Caco-2 (cell line): ENCODE measurements at regions not wholly inside any gene's neighbourhood (a gene's known extent, or its start where the extent isn't known, plus 50 kb on each side); places are given as distances from the start of the nearest gene placed in this dataset.

Experiments used
- BruUV-seq: library from RNA; stranded (reverse); fragments of 400-500 nt; replicated peaks from 2 replicates; lab custom pipeline; 2021; lab: Mats Ljungman, UMichigan
- CTCF ChIA-PET: fragments of 300-600 bp; sonication (Branson Sonifier 250); formaldehyde crosslinking; loops from one replicate; lab custom pipeline; 2022; ENCODE audit warnings: antibody characterized with exemption; lab: Charles Lee
- POLR2A ChIA-PET: fragments of 300-600 bp; sonication (Branson Sonifier 250); formaldehyde crosslinking; loops from one replicate; lab custom pipeline; 2022; ENCODE audit warnings: antibody characterized with exemption; lab: Charles Lee
- DNase-seq, 2 experiments: peaks; one replicate each; pipeline versions ENCODE4 v3.0.0 to v3.0.0-alpha.2; 2020 to 2022
- H3K27me3 ChIP-seq: replicated peaks from 2 replicates; pipeline ENCODE4 v1.6.0; 2011; ENCODE audit warnings: low read length; ENCODE audit not compliant: control insufficient read depth, insufficient read depth
- H3K36me3 ChIP-seq: 2 replicates; pipeline ENCODE4 v1.5.1; 2011; ENCODE audit warnings: low read length; ENCODE audit not compliant: control insufficient read depth, insufficient read depth
- H3K4me1 ChIP-seq: fragments of 250-450 bp; sonication (Bioruptor Pico); 2 replicates; pipeline ENCODE4 v1.5.1; 2020; ENCODE audit warnings: mild to moderate bottlenecking
- H3K4me3 ChIP-seq: 2 replicates; pipeline ENCODE4 v1.5.1; 2011; ENCODE audit warnings: low read depth, mild to moderate bottlenecking, control low read depth, low read length
- H3K9me3 ChIP-seq: fragments of 250-450 bp; sonication (Bioruptor Pico); 2 replicates; pipeline ENCODE4 v1.5.1; 2020; ENCODE audit warnings: mild to moderate bottlenecking, moderate library complexity
- H3K27ac Mint-ChIP-seq: one replicate; pipeline ENCODE4 v1.8.0; 2022; ENCODE audit warnings: mixed read lengths; ENCODE audit not compliant: unreplicated experiment
- H3K27me3 Mint-ChIP-seq: one replicate; pipeline ENCODE4 v1.8.0; 2022; ENCODE audit warnings: mixed read lengths; ENCODE audit not compliant: insufficient read depth, unreplicated experiment
- H3K36me3 Mint-ChIP-seq: one replicate; pipeline ENCODE4 v1.8.0; 2022; ENCODE audit warnings: mild to moderate bottlenecking, mixed read lengths; ENCODE audit not compliant: insufficient read depth, unreplicated experiment
- H3K4me1 Mint-ChIP-seq: one replicate; pipeline ENCODE4 v1.8.0; 2022; ENCODE audit warnings: low read depth, mixed read lengths; ENCODE audit not compliant: unreplicated experiment
- H3K4me3 Mint-ChIP-seq: one replicate; pipeline ENCODE4 v1.8.0; 2022; ENCODE audit warnings: mild to moderate bottlenecking, moderate library complexity, mixed read lengths; ENCODE audit not compliant: unreplicated experiment
- H3K9me3 Mint-ChIP-seq: one replicate; pipeline ENCODE4 v1.8.0; 2022; ENCODE audit warnings: mixed read lengths; ENCODE audit not compliant: unreplicated experiment
- intact Hi-C: fragments of 100-400 bp; cut with micrococcal nuclease; formaldehyde crosslinking; loops from one replicate; pipeline ENCODE4 v1.10.0; 2022; ENCODE audit not compliant: unreplicated experiment
- TF ChIP-seq, protein P1 (sequence below), 2 experiments: fragments of 200-600 bp in 1 of 2; IDR thresholded peaks; 1 replicate in 1 of 2; 2 replicates in 1 of 2; pipeline versions ENCODE4 v1.5.1 to v1.8.0; 2011 to 2022; ENCODE audit warnings: antibody characterized with exemption in 1 of 2, control low read depth in 1 of 2, inconsistent platforms in 1 of 2, low read depth in 1 of 2, low read length in 1 of 2, mild to moderate bottlenecking in 1 of 2, moderate library complexity in 1 of 2; ENCODE audit not compliant: insufficient read depth in 1 of 2, severe bottlenecking in 1 of 2, unreplicated experiment in 1 of 2

DNA sequence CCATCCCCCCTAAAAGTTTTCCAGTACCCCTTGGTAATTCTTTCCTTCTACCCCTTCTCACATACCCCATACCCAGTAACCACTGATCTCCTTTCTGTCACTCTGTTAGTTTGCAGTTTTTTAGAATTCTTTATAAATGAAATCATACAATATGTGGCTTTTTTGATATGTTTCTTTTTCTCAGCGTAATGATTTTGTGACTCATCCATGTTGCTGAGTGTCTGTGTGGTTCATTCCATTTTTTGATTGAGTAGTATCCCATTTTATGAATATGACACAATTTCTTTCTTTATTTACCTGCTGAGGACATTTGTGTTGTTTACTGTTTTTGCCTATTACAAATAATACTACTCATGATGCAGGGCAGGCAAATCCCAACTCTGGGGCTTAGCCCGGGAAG is 1605.3 kb downstream of the BRINP3 start:
- no peaks in the 10 kb centered on the region for H3K27me3 Mint-ChIP-seq
- CTCF ChIA-PET = no interaction called here
- no peak for DNase-seq
- Histone ChIP-seq H3K9me3 (no peaks in the 10 kb centered on the region), H3K4me1 (no peaks in the 10 kb centered on the region), H3K36me3 (no peaks in the 10 kb centered on the region), H3K4me3 (no peak overlapping the region), H3K27me3 (no peaks in the 10 kb centered on the region)
- H3K4me1 Mint-ChIP-seq = no peaks in the 10 kb centered on the region
- BruUV-seq = no TSS peak
- intact Hi-C loops = no loop called here
- H3K27ac Mint-ChIP-seq = no peak overlapping the region
- H3K4me3 Mint-ChIP-seq = no peak overlapping the region
- POLR2A ChIA-PET = no interaction called here
- TF ChIP-seq, protein P1, sequence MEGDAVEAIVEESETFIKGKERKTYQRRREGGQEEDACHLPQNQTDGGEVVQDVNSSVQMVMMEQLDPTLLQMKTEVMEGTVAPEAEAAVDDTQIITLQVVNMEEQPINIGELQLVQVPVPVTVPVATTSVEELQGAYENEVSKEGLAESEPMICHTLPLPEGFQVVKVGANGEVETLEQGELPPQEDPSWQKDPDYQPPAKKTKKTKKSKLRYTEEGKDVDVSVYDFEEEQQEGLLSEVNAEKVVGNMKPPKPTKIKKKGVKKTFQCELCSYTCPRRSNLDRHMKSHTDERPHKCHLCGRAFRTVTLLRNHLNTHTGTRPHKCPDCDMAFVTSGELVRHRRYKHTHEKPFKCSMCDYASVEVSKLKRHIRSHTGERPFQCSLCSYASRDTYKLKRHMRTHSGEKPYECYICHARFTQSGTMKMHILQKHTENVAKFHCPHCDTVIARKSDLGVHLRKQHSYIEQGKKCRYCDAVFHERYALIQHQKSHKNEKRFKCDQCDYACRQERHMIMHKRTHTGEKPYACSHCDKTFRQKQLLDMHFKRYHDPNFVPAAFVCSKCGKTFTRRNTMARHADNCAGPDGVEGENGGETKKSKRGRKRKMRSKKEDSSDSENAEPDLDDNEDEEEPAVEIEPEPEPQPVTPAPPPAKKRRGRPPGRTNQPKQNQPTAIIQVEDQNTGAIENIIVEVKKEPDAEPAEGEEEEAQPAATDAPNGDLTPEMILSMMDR (IDR thresholded peaks at IDR 0.05; ENCODE audit: insufficient read depth in 1 of 2, low read depth in 1 of 2, low read length in 1 of 2, severe bottlenecking in 1 of 2, unreplicated experiment in 1 of 2) = no peak
- H3K9me3 Mint-ChIP-seq = no peaks in the 10 kb centered on the region
- H3K36me3 Mint-ChIP-seq = no peaks in the 10 kb centered on the region

DNA sequence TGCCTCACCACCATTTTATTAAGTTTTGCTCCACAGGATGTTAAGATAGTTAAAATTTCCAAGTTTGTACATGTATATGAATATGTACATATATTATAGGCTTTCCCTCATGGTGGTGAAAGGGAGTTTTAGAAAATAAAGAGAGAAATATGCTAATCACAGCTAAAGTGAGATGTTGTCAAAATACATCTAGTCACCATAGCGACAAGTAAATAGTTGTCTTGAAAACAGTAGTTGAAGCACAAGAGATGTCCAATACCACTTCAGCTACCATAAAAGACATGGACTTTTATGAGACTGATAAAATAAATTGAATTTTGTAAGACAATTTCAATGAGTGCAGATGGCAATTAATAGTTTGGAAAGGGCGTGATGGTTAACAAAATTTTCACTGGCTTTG is 1600.0 kb downstream of the BRINP3 start:
- TF ChIP-seq, protein P1 (IDR thresholded peaks at IDR 0.05; ENCODE audit: insufficient read depth in 1 of 2, low read depth in 1 of 2, low read length in 1 of 2, severe bottlenecking in 1 of 2, unreplicated experiment in 1 of 2) = no peak
- Mint-ChIP-seq H3K27me3 (no peaks in the 10 kb centered on the region), H3K4me3 (no peak overlapping the region), H3K9me3 (no peaks in the 10 kb centered on the region), H3K27ac (no peak overlapping the region), H3K4me1 (no peaks in the 10 kb centered on the region), H3K36me3 (no peaks in the 10 kb centered on the region)
- no TSS peak for BruUV-seq
- ChIA-PET POLR2A (no interaction called here), CTCF (no interaction called here)
- no peaks in the 10 kb centered on the region for H3K27me3 ChIP-seq
- no peak overlapping the region for H3K4me3 ChIP-seq
- no peaks in the 10 kb centered on the region for H3K9me3 ChIP-seq
- intact Hi-C loops = no loop called here
- DNase-seq = no peak
- H3K4me1 ChIP-seq = no peaks in the 10 kb centered on the region
- no peaks in the 10 kb centered on the region for H3K36me3 ChIP-seq

DNA sequence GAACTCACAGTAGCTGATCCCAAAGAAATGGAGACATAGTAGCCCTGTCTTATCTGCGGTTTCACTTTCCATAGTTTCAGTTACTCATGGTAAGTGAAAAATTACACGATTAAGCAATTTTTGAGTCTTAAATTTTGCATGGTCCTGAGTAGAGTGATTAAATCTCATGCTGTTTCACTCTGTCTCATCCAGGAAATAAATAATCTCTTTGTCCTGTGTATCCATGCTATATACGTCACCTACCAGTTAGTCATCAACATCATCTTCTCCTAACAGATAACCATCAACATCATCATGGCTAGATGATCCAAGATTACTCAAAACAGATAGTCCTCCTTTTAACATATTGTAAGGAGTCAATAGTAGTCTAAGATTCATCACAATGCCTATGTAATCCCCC is 1589.3 kb downstream of the BRINP3 start:
- H3K4me3 Mint-ChIP-seq = no peak overlapping the region
- H3K27ac Mint-ChIP-seq = no peak overlapping the region
- BruUV-seq = no TSS peak
- TF ChIP-seq, protein P1 (IDR thresholded peaks at IDR 0.05; ENCODE audit: insufficient read depth in 1 of 2, low read depth in 1 of 2, low read length in 1 of 2, severe bottlenecking in 1 of 2, unreplicated experiment in 1 of 2) = no peak
- Histone ChIP-seq H3K36me3 (no peaks in the 10 kb centered on the region), H3K4me3 (no peak overlapping the region), H3K27me3 (no peaks in the 10 kb centered on the region), H3K9me3 (no peaks in the 10 kb centered on the region), H3K4me1 (no peaks in the 10 kb centered on the region)
- CTCF ChIA-PET = no interaction called here
- POLR2A ChIA-PET = no interaction called here
- H3K27me3 Mint-ChIP-seq = no peaks in the 10 kb centered on the region
- intact Hi-C loops = no loop called here
- no peak for DNase-seq
- H3K4me1 Mint-ChIP-seq = no peaks in the 10 kb centered on the region
- no peaks in the 10 kb centered on the region for H3K9me3 Mint-ChIP-seq
- H3K36me3 Mint-ChIP-seq = no peaks in the 10 kb centered on the region
